CD14-positive monocyte (primary cell): ENCODE measurements at regions not wholly inside any gene's neighbourhood (a gene's known extent, or its start where the extent isn't known, plus 50 kb on each side); places are given as distances from the start of the nearest gene placed in this dataset.

ENCODE experiments used
- DNase-seq, 3 donors: peaks; one replicate each; pipeline ENCODE4 v3.0.0-alpha.2; 2011 to 2022
- H2AFZ ChIP-seq: 2 replicates; pipeline ENCODE4 v1.6.0; 2012; ENCODE audit warnings: mild to moderate bottlenecking, low read depth, low read length, inconsistent platforms; ENCODE audit not compliant: insufficient read depth, poor library complexity, severe bottlenecking
- H3K27ac ChIP-seq, 2 donors: 1 replicate in 1 of 2; 2 replicates in 1 of 2; pipeline ENCODE4 v1.5.1; 2012 to 2013; ENCODE audit warnings: low read length in 2 of 2, control low read depth in 1 of 2, inconsistent platforms in 1 of 2, low read depth in 1 of 2, mild to moderate bottlenecking in 1 of 2
- H3K27me3 ChIP-seq, 2 donors: one replicate each; pipeline versions ENCODE4 v1.6.0 to v1.6.1; 2011 to 2013; ENCODE audit warnings: low read length in 2 of 2; ENCODE audit not compliant: control insufficient read depth in 2 of 2, insufficient read depth in 2 of 2
- H3K36me3 ChIP-seq, 2 donors: replicated peaks in 1 of 2; 1 replicate in 1 of 2; 2 replicates in 1 of 2; pipeline versions ENCODE4 v1.5.1 to v1.6.1; 2012 to 2013; ENCODE audit warnings: low read length in 2 of 2, control low read depth in 1 of 2, inconsistent platforms in 1 of 2, mild to moderate bottlenecking in 1 of 2; ENCODE audit not compliant: insufficient read depth in 2 of 2, control insufficient read depth in 1 of 2
- H3K4me1 ChIP-seq, 2 donors: 1 replicate in 1 of 2; 2 replicates in 1 of 2; pipeline versions ENCODE4 v1.5.1 to v1.6.1; 2012 to 2013; ENCODE audit warnings: low read length in 2 of 2, control low read depth in 1 of 2, inconsistent platforms in 1 of 2, mild to moderate bottlenecking in 1 of 2, moderate library complexity in 1 of 2; ENCODE audit not compliant: insufficient read depth in 2 of 2, control insufficient read depth in 1 of 2
- H3K4me2 ChIP-seq: replicated peaks from 2 replicates; pipeline ENCODE3; 2012; ENCODE audit warnings: low read length, moderate library complexity, mild to moderate bottlenecking; ENCODE audit not compliant: poor library complexity, severe bottlenecking; ENCODE audit errors: extremely low read depth
- H3K4me3 ChIP-seq, 3 experiments: fragments of 200-600 bp in 1 of 3; sonication (generic) in 1 of 3; replicated peaks in 1 of 3; 1 replicate in 2 of 3; 2 replicates in 1 of 3; pipeline ENCODE4 v1.5.1; 2011 to 2013; ENCODE audit warnings: low read length in 3 of 3, mild to moderate bottlenecking in 3 of 3, control low read depth in 2 of 3, low read depth in 2 of 3, inconsistent platforms in 1 of 3, moderate library complexity in 1 of 3
- H3K79me2 ChIP-seq: 2 replicates; pipeline ENCODE4 v1.6.0; 2012; ENCODE audit warnings: mild to moderate bottlenecking, control low read depth, inconsistent platforms, low read length, moderate library complexity; ENCODE audit not compliant: insufficient read depth
- H3K9ac ChIP-seq: 2 replicates; pipeline ENCODE4 v1.6.0; 2017; ENCODE audit warnings: low read length, mild to moderate bottlenecking; ENCODE audit not compliant: insufficient read depth, poor library complexity, severe bottlenecking
- H3K9me3 ChIP-seq, 2 donors: replicated peaks in 1 of 2; 1 replicate in 1 of 2; 2 replicates in 1 of 2; pipeline versions ENCODE4 v1.5.1 to v1.6.1; 2012 to 2013; ENCODE audit warnings: low read length in 2 of 2, control low read depth in 1 of 2; ENCODE audit not compliant: control insufficient read depth in 1 of 2, insufficient read depth in 1 of 2
- H4K20me1 ChIP-seq: 2 replicates; pipeline ENCODE4 v1.6.0; 2012; ENCODE audit warnings: mild to moderate bottlenecking, low read length, control low read depth, moderate library complexity; ENCODE audit not compliant: insufficient read depth
- H3K27ac Mint-ChIP-seq, 7 donors: one replicate each; pipeline ENCODE4 v1.8.0; 2020; ENCODE audit warnings: mild to moderate bottlenecking in 7 of 7, mixed read lengths in 7 of 7, moderate library complexity in 6 of 7, inconsistent platforms in 2 of 7
- H3K27me3 Mint-ChIP-seq, 3 donors: one replicate each; pipeline ENCODE4 v1.8.0; 2021 to 2022; ENCODE audit warnings: low read depth in 3 of 3, mild to moderate bottlenecking in 3 of 3, mixed read lengths in 3 of 3, moderate library complexity in 3 of 3, inconsistent platforms in 1 of 3
- H3K36me3 Mint-ChIP-seq, 2 donors: one replicate each; pipeline ENCODE4 v1.8.0; 2020; ENCODE audit warnings: mixed read lengths in 2 of 2, inconsistent platforms in 1 of 2, mild to moderate bottlenecking in 1 of 2
- H3K4me1 Mint-ChIP-seq: one replicate; pipeline ENCODE4 v1.8.0; 2020; ENCODE audit warnings: mild to moderate bottlenecking, mixed read lengths
- H3K4me3 Mint-ChIP-seq, 2 donors: one replicate each; pipeline ENCODE4 v1.8.0; 2020; ENCODE audit warnings: mild to moderate bottlenecking in 2 of 2, mixed read lengths in 2 of 2, moderate library complexity in 1 of 2
- H3K9me3 Mint-ChIP-seq, 7 donors: one replicate each; pipeline ENCODE4 v1.8.0; 2020 to 2022; ENCODE audit warnings: mixed read lengths in 7 of 7, mild to moderate bottlenecking in 6 of 7, moderate library complexity in 6 of 7, inconsistent platforms in 2 of 7
- WGBS: methylation state at CpG from one replicate; pipeline ENCODE4 v1.1.5; 2013; ENCODE audit warnings: missing lambda C conversion rate; ENCODE audit not compliant: insufficient coverage; 5-methylcytosine and 5-hydroxymethylcytosine counted together
- intact Hi-C, 2 donors: fragments of 100-400 bp; cut with micrococcal nuclease; formaldehyde crosslinking; loops; one replicate each; pipeline versions ENCODE4 v1.15.0 to v1.15.1; 2023
- TF ChIP-seq, protein P1 (sequence below): fragments of 200-600 bp; IDR thresholded peaks from one replicate; pipeline ENCODE4 v1.8.0; 2022; ENCODE audit warnings: antibody characterized with exemption, mild to moderate bottlenecking

DNA sequence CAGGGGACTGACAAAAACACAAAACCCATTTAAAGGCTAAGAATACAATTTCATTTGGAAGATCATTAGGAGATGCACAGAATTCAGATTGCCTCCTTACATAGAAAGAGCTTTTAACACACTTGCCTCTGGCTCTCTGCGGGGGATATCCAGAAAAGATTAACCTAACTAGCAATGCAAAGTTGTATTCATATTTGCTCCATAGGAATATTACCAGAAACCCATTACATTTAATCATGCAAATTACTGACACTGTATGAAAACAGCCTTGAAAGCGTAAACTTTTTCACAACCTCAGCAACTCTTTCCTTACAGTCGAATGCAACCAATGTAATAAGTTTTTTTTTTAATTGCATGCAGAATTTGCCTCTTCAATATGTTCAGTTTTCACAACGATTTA, 1087.3 kb upstream of the PRKX start:
- Histone ChIP-seq H3K4me2 (no peak overlapping the region), H4K20me1 (no peaks in the 10 kb centered on the region), H3K9ac (no peak overlapping the region), H3K27ac (no peak overlapping the region), H3K27me3 (no peaks in the 10 kb centered on the region), H3K4me3 (no peak overlapping the region), H3K9me3 (no peaks in the 10 kb centered on the region), H3K36me3 (no peaks in the 10 kb centered on the region), H3K79me2 (no peaks in the 10 kb centered on the region), H2AFZ (no peak overlapping the region), H3K4me1 (no peaks in the 10 kb centered on the region)
- Mint-ChIP-seq H3K4me1 (no peaks in the 10 kb centered on the region), H3K36me3 (no peaks in the 10 kb centered on the region), H3K27me3 (peaks cover 0 to 1% (median 0%) of the 10 kb centered on the region in 3 donors), H3K9me3 (peaks cover 0 to 14% (median 2%) of the 10 kb centered on the region in 7 donors), H3K27ac (no peak overlapping the region), H3K4me3 (no peak overlapping the region)
- no peak for DNase-seq
- TF ChIP-seq, protein P1, sequence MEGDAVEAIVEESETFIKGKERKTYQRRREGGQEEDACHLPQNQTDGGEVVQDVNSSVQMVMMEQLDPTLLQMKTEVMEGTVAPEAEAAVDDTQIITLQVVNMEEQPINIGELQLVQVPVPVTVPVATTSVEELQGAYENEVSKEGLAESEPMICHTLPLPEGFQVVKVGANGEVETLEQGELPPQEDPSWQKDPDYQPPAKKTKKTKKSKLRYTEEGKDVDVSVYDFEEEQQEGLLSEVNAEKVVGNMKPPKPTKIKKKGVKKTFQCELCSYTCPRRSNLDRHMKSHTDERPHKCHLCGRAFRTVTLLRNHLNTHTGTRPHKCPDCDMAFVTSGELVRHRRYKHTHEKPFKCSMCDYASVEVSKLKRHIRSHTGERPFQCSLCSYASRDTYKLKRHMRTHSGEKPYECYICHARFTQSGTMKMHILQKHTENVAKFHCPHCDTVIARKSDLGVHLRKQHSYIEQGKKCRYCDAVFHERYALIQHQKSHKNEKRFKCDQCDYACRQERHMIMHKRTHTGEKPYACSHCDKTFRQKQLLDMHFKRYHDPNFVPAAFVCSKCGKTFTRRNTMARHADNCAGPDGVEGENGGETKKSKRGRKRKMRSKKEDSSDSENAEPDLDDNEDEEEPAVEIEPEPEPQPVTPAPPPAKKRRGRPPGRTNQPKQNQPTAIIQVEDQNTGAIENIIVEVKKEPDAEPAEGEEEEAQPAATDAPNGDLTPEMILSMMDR = no peak
- intact Hi-C loops = no loop called here
- no CpG with 5 or more reads among the region's 4 CpGs for WGBS

DNA sequence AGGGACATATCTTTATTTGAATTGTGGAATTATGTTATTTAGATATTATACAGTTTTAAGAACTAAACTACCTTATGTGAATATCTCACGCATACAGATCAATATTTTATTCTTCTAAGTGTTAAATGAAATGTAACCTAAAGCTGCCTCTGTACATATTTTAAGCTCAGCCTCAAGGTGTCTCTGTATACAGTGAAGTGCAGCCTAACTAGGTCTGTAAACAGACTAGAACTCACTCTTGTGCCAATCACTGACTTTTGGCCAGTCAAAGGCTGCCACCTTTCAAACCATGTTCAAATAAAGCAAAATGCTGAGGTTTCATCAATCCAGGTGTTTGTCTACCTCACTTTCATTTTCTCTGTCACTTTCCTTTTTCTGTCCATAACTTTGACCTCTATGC, 1074.5 kb upstream of the PRKX start:
- H3K9me3 Mint-ChIP-seq = peaks cover 0 to 11% (median 5%) of the 10 kb centered on the region in 7 donors
- no peak overlapping the region for H3K27ac ChIP-seq
- no peak for DNase-seq
- no peak overlapping the region for H3K4me2 ChIP-seq
- no peaks in the 10 kb centered on the region for H3K36me3 ChIP-seq
- no peaks in the 10 kb centered on the region for H3K27me3 Mint-ChIP-seq
- peaks cover 0 to 1% of the 10 kb centered on the region in 2 donors for H3K9me3 ChIP-seq
- H3K36me3 Mint-ChIP-seq = no peaks in the 10 kb centered on the region
- H4K20me1 ChIP-seq = no peaks in the 10 kb centered on the region
- no peaks in the 10 kb centered on the region for H3K79me2 ChIP-seq
- no peaks in the 10 kb centered on the region for H3K4me1 Mint-ChIP-seq
- no peak overlapping the region for H3K27ac Mint-ChIP-seq
- H3K4me3 Mint-ChIP-seq = no peak overlapping the region
- no peak overlapping the region for H3K4me3 ChIP-seq
- WGBS = no CpG with 5 or more reads among the region's 1 CpG
- H3K4me1 ChIP-seq = no peaks in the 10 kb centered on the region
- TF ChIP-seq, protein P1 = no peak
- no peak overlapping the region for H2AFZ ChIP-seq
- intact Hi-C loops = no loop called here
- no peak overlapping the region for H3K9ac ChIP-seq
- H3K27me3 ChIP-seq = no peaks in the 10 kb centered on the region
